Keratinocyte (primary cell): ENCODE measurements at regions not wholly inside any gene's neighbourhood (a gene's known extent, or its start where the extent isn't known, plus 50 kb on each side); places are given as distances from the start of the nearest gene placed in this dataset.

ENCODE experiments used
- DNase-seq: peaks from one replicate; pipeline ENCODE4 v3.0.0-alpha.2; 2011; ENCODE audit warnings: low read depth, missing footprints, low spot score
- FAIRE-seq: peaks from 2 replicates; lab custom pipeline; 2011; peaks lifted over from hg19 to GRCh38; lab: Jason Lieb, UNC
- H2AFZ ChIP-seq: 2 replicates; pipeline ENCODE4 v1.6.0; 2012; ENCODE audit warnings: low read length, control low read depth, inconsistent platforms; ENCODE audit not compliant: control insufficient read depth
- H3K27ac ChIP-seq: 2 replicates; pipeline ENCODE4 v1.5.1; 2011; ENCODE audit warnings: low read length; ENCODE audit not compliant: control insufficient read depth, insufficient read depth
- H3K27me3 ChIP-seq: 3 replicates; pipeline ENCODE4 v1.6.0; 2011; ENCODE audit warnings: low read length; ENCODE audit not compliant: control insufficient read depth, insufficient read depth; ENCODE audit errors: extremely low read depth
- H3K36me3 ChIP-seq, 2 experiments: 2 replicates in 1 of 2; 3 replicates in 1 of 2; pipeline ENCODE4 v1.5.1; 2011; ENCODE audit warnings: low read length in 2 of 2, mild to moderate bottlenecking in 1 of 2; ENCODE audit not compliant: control insufficient read depth in 2 of 2, insufficient read depth in 2 of 2; ENCODE audit errors: extremely low read depth in 1 of 2
- H3K4me1 ChIP-seq: 3 replicates; pipeline ENCODE4 v1.5.1; 2011; ENCODE audit warnings: low read length; ENCODE audit not compliant: control insufficient read depth, insufficient read depth; ENCODE audit errors: extremely low read depth
- H3K4me2 ChIP-seq: 3 replicates; pipeline ENCODE4 v1.6.0; 2011; ENCODE audit warnings: low read depth, low read length; ENCODE audit not compliant: control insufficient read depth, insufficient read depth; ENCODE audit errors: extremely low read depth
- H3K4me3 ChIP-seq, 3 experiments: fragments of 200-600 bp in 1 of 3; sonication (generic) in 1 of 3; 2 replicates in 2 of 3; 3 replicates in 1 of 3; pipeline ENCODE4 v1.5.1; 2011 to 2016; ENCODE audit warnings: low read length in 3 of 3, mild to moderate bottlenecking in 3 of 3, control low read depth in 2 of 3, inconsistent platforms in 1 of 3, low read depth in 1 of 3, mixed read lengths in 1 of 3, mixed run types in 1 of 3, moderate library complexity in 1 of 3; ENCODE audit not compliant: control insufficient read depth in 2 of 3, insufficient read depth in 2 of 3; ENCODE audit errors: extremely low read depth in 1 of 3
- H3K79me2 ChIP-seq: 2 replicates; pipeline ENCODE4 v1.6.0; 2012; ENCODE audit warnings: low read length; ENCODE audit not compliant: control insufficient read depth, insufficient read depth
- H3K9ac ChIP-seq: 3 replicates; pipeline ENCODE4 v1.6.0; 2011; ENCODE audit warnings: low read length; ENCODE audit not compliant: control insufficient read depth, insufficient read depth; ENCODE audit errors: extremely low read depth
- H3K9me1 ChIP-seq: 3 replicates; pipeline ENCODE4 v1.6.0; 2011; ENCODE audit warnings: low read length; ENCODE audit not compliant: control insufficient read depth, insufficient read depth; ENCODE audit errors: extremely low read depth
- H3K9me3 ChIP-seq: 2 replicates; pipeline ENCODE4 v1.5.1; 2012; ENCODE audit warnings: low read depth, low read length; ENCODE audit not compliant: control insufficient read depth
- H4K20me1 ChIP-seq: 3 replicates; pipeline ENCODE4 v1.6.0; 2011; ENCODE audit warnings: low read length; ENCODE audit not compliant: control insufficient read depth, insufficient read depth; ENCODE audit errors: extremely low read depth
- CTCF ChIP-seq, 3 experiments: IDR thresholded peaks in 1 of 3; conservative IDR thresholded peaks in 1 of 3; optimal IDR thresholded peaks in 1 of 3; 2 replicates in 2 of 3; 3 replicates in 1 of 3; pipeline versions ENCODE3 to v1.5.1; 2011; ENCODE audit warnings: low read length in 3 of 3, mild to moderate bottlenecking in 3 of 3, moderate library complexity in 2 of 3, control low read depth in 1 of 3, inconsistent platforms in 1 of 3; ENCODE audit not compliant: insufficient read depth in 2 of 3; ENCODE audit errors: extremely low read depth in 1 of 3
- EZH2 ChIP-seq: IDR thresholded peaks from one replicate; pipeline ENCODE4 v1.6.1; 2012; ENCODE audit warnings: inconsistent platforms, mild to moderate bottlenecking, low read length, moderate library complexity
- dilution Hi-C: fragments of 300-500 bp; cut with MboI; formaldehyde crosslinking; loops from one replicate; pipeline ENCODE4 v1.7.0; 2020; ENCODE audit warnings: low sequenced_read_pairs; ENCODE audit not compliant: extremely low pct_ligation_motif_present

GRCh38 chr4:24303926-24304325 lies 280.4 kb downstream of the DHX15 start:
- DNase-seq (no peak), FAIRE-seq (no peak)
- H3K4me1 ChIP-seq: no peaks in the 10 kb centered on the region
- H3K27ac ChIP-seq: no peak overlapping the region
- H3K36me3 ChIP-seq: no peaks in the 10 kb centered on the region
- H3K4me2 ChIP-seq: no peak overlapping the region
- no peak overlapping the region for H2AFZ ChIP-seq
- no peaks in the 10 kb centered on the region for H3K9me3 ChIP-seq
- H3K27me3 ChIP-seq: no peaks in the 10 kb centered on the region
- no peak overlapping the region for H3K4me3 ChIP-seq
- dilution Hi-C loops: no loop called here
- no peaks in the 10 kb centered on the region for H4K20me1 ChIP-seq
- no peaks in the 10 kb centered on the region for H3K79me2 ChIP-seq
- TF ChIP-seq EZH2: no peak
- TF ChIP-seq CTCF (optimal IDR thresholded peaks at IDR 0.05 in 1 of 3, IDR thresholded peaks at IDR 0.05 in 1 of 3, conservative IDR thresholded peaks at IDR 0.05 in 1 of 3; ENCODE audit: extremely low read depth in 1 of 3, insufficient read depth in 2 of 3, low read length in 3 of 3): no peak
- H3K9me1 ChIP-seq: no peaks in the 10 kb centered on the region
- no peak overlapping the region for H3K9ac ChIP-seq

- dilution Hi-C loops: no loop called here
- H3K27me3 ChIP-seq: no peaks in the 10 kb centered on the region
- H2AFZ ChIP-seq: no peak overlapping the region
- no peak overlapping the region for H3K4me3 ChIP-seq
- H4K20me1 ChIP-seq: no peaks in the 10 kb centered on the region
- FAIRE-seq: no peak
- no peaks in the 10 kb centered on the region for H3K36me3 ChIP-seq
- TF ChIP-seq EZH2 (no peak), CTCF (optimal IDR thresholded peaks at IDR 0.05 in 1 of 3, IDR thresholded peaks at IDR 0.05 in 1 of 3, conservative IDR thresholded peaks at IDR 0.05 in 1 of 3; ENCODE audit: extremely low read depth in 1 of 3, insufficient read depth in 2 of 3, low read length in 3 of 3) (no peak)
- no peaks in the 10 kb centered on the region for H3K9me3 ChIP-seq
- DNase-seq: no peak
- H3K4me1 ChIP-seq: no peaks in the 10 kb centered on the region
- H3K79me2 ChIP-seq: no peaks in the 10 kb centered on the region
- H3K9ac ChIP-seq: no peak overlapping the region
- H3K27ac ChIP-seq: no peak overlapping the region
- H3K4me2 ChIP-seq: no peak overlapping the region
- no peaks in the 10 kb centered on the region for H3K9me1 ChIP-seq
Measured at GRCh38 chr4:24298911-24299310, 285.4 kb downstream of the DHX15 start.
